GM23338 (cell line): ENCODE measurements at regions not wholly inside any gene's neighbourhood (a gene's known extent, or its start where the extent isn't known, plus 50 kb on each side); places are given as distances from the start of the nearest gene placed in this dataset.

Source experiments
- ATAC-seq: fragments of 200-7000 bp; cut with Tn5 transposase; 3 replicates; pipeline ENCODE4 v1.9.1; 2020
- DNase-seq: peaks from one replicate; pipeline ENCODE4 v3.0.0-alpha.2; 2015; ENCODE audit warnings: low spot score
- H2AFZ ChIP-seq: fragments of 200-600 bp; sonication (generic); 2 replicates; pipeline ENCODE4 v1.8.0; 2016; ENCODE audit warnings: antibody characterized with exemption, mild to moderate bottlenecking, moderate library complexity
- H3F3A ChIP-seq: fragments of 200-600 bp; sonication (generic); replicated peaks from 2 replicates; pipeline ENCODE4 v1.8.0; 2017; ENCODE audit warnings: antibody characterized with exemption, mixed run types, low read depth
- H3K27ac ChIP-seq: fragments of 200-600 bp; sonication (generic); 2 replicates; pipeline ENCODE4 v1.6.1; 2016; ENCODE audit warnings: low read depth
- H3K27me3 ChIP-seq: fragments of 200-600 bp; sonication (generic); 2 replicates; pipeline ENCODE4 v1.8.0; 2016; ENCODE audit warnings: mild to moderate bottlenecking, mixed run types, moderate library complexity; ENCODE audit not compliant: insufficient read depth
- H3K36me3 ChIP-seq: fragments of 200-600 bp; sonication (generic); 2 replicates; pipeline ENCODE4 v1.8.0; 2016; ENCODE audit warnings: mild to moderate bottlenecking; ENCODE audit not compliant: insufficient read depth
- H3K4me1 ChIP-seq: fragments of 200-600 bp; sonication (generic); 2 replicates; pipeline ENCODE4 v1.8.0; 2016; ENCODE audit warnings: mild to moderate bottlenecking, moderate library complexity; ENCODE audit not compliant: insufficient read depth
- H3K4me2 ChIP-seq: fragments of 200-600 bp; sonication (generic); 2 replicates; pipeline ENCODE4 v1.7.1; 2017; ENCODE audit warnings: mixed run types
- H3K4me3 ChIP-seq: fragments of 200-600 bp; sonication (generic); 2 replicates; pipeline ENCODE4 v1.6.1; 2016; ENCODE audit warnings: mixed run types
- H3K79me2 ChIP-seq: fragments of 200-600 bp; sonication (generic); replicated peaks from 2 replicates; pipeline ENCODE4 v1.8.0; 2017; ENCODE audit warnings: mild to moderate bottlenecking; ENCODE audit not compliant: insufficient read depth
- H3K9me2 ChIP-seq: fragments of 200-600 bp; sonication (generic); 2 replicates; pipeline ENCODE4 v1.8.0; 2017; ENCODE audit not compliant: insufficient read depth
- H4K20me1 ChIP-seq: fragments of 200-600 bp; sonication (generic); replicated peaks from 2 replicates; pipeline ENCODE4 v1.8.0; 2017; ENCODE audit warnings: mild to moderate bottlenecking; ENCODE audit not compliant: insufficient read depth
- H3K27ac Mint-ChIP-seq: 2 replicates; pipeline ENCODE4 v1.8.0; 2020; ENCODE audit warnings: inconsistent platforms, mild to moderate bottlenecking, moderate library complexity, mixed read lengths
- H3K27me3 Mint-ChIP-seq: 3 replicates; pipeline ENCODE4 v1.8.0; 2022; ENCODE audit warnings: low read depth, mild to moderate bottlenecking, moderate library complexity, mixed read lengths, inconsistent platforms; ENCODE audit not compliant: insufficient read depth, poor library complexity
- H3K36me3 Mint-ChIP-seq: 3 replicates; pipeline ENCODE4 v1.8.0; 2021; ENCODE audit warnings: low read depth, mild to moderate bottlenecking, inconsistent platforms, moderate library complexity, mixed read lengths
- H3K4me1 Mint-ChIP-seq: 3 replicates; pipeline ENCODE4 v1.8.0; 2020; ENCODE audit warnings: mild to moderate bottlenecking, inconsistent platforms, mixed read lengths
- H3K4me3 Mint-ChIP-seq: 3 replicates; pipeline ENCODE4 v1.8.0; 2021; ENCODE audit warnings: moderate library complexity, mild to moderate bottlenecking, inconsistent platforms, mixed read lengths
- H3K9me3 Mint-ChIP-seq: 3 replicates; pipeline ENCODE4 v1.8.0; 2020; ENCODE audit warnings: moderate library complexity, mild to moderate bottlenecking, inconsistent platforms, mixed read lengths
- CREB1 ChIP-seq: fragments of 250-450 bp; sonication (Bioruptor Pico); IDR thresholded peaks from 2 replicates; pipeline ENCODE4 v1.5.0; 2020; ENCODE audit warnings: low read depth, mild to moderate bottlenecking, moderate library complexity
- CTCF ChIP-seq, 2 experiments: fragments of 200-600 bp in 1 of 2; sonication (generic) in 1 of 2; conservative IDR thresholded peaks; 2 replicates each; pipeline versions ENCODE4 v1.5.1 to v1.6.1; 2016 to 2017; ENCODE audit warnings: antibody characterized with exemption in 2 of 2, low read depth in 2 of 2, mild to moderate bottlenecking in 2 of 2, moderate library complexity in 1 of 2
- ETS1 ChIP-seq: IDR thresholded peaks from 2 replicates; pipeline ENCODE4 v1.6.1; 2016; ENCODE audit warnings: antibody characterized with exemption
- EZH2 ChIP-seq: fragments of 200-600 bp; sonication (generic); IDR thresholded peaks from one replicate; pipeline ENCODE4 v1.8.0; 2017; ENCODE audit warnings: antibody characterized with exemption, mild to moderate bottlenecking, low read depth; ENCODE audit not compliant: unreplicated experiment
- EZH2phosphoT487 ChIP-seq: fragments of 200-600 bp; sonication (generic); IDR thresholded peaks from one replicate; pipeline ENCODE4 v1.8.1; 2018; ENCODE audit warnings: antibody characterized with exemption; ENCODE audit not compliant: unreplicated experiment
- JUNB ChIP-seq: IDR thresholded peaks from one replicate; pipeline ENCODE4 v1.6.1; 2016; ENCODE audit warnings: antibody characterized with exemption; ENCODE audit not compliant: unreplicated experiment
- NANOG ChIP-seq: IDR thresholded peaks from 2 replicates; pipeline ENCODE4 v1.6.1; 2016; ENCODE audit warnings: antibody characterized with exemption, borderline replicate concordance
- POLR2AphosphoS5 ChIP-seq: IDR thresholded peaks from 2 replicates; pipeline ENCODE4 v1.6.1; 2016; ENCODE audit warnings: antibody characterized with exemption, low read depth
- REST ChIP-seq: IDR thresholded peaks from one replicate; pipeline ENCODE4 v1.6.1; 2018; ENCODE audit warnings: antibody characterized with exemption; ENCODE audit not compliant: unreplicated experiment
- STAT1 ChIP-seq: IDR thresholded peaks from one replicate; pipeline ENCODE4 v1.6.1; 2016; ENCODE audit warnings: antibody characterized with exemption; ENCODE audit not compliant: unreplicated experiment
- ZNF114 ChIP-seq: fragments of 250-450 bp; sonication (Bioruptor Pico); IDR thresholded peaks from 2 replicates; pipeline ENCODE4 v1.5.0; 2020; ENCODE audit warnings: mild to moderate bottlenecking, moderate library complexity
- ZNF331 ChIP-seq: fragments of 250-450 bp; sonication (Bioruptor Pico); IDR thresholded peaks from 2 replicates; pipeline ENCODE4 v1.5.0; 2020; ENCODE audit warnings: low read depth, mild to moderate bottlenecking, moderate library complexity
- ZNF462 ChIP-seq: fragments of 250-450 bp; sonication (Bioruptor Pico); IDR thresholded peaks from 2 replicates; pipeline ENCODE4 v1.5.0; 2020; ENCODE audit warnings: mild to moderate bottlenecking, moderate library complexity

- H3K27me3 Mint-ChIP-seq: no peaks in the 10 kb centered on the region
- Histone ChIP-seq H3K4me3 (no peak overlapping the region), H3K9me2 (no peaks in the 10 kb centered on the region), H3K27ac (no peak overlapping the region), H3K79me2 (no peaks in the 10 kb centered on the region), H3K4me1 (no peaks in the 10 kb centered on the region), H3K36me3 (no peaks in the 10 kb centered on the region), H2AFZ (no peak overlapping the region), H3K4me2 (no peak overlapping the region), H3F3A (no peaks in the 10 kb centered on the region), H4K20me1 (no peaks in the 10 kb centered on the region), H3K27me3 (no peaks in the 10 kb centered on the region)
- no peak for DNase-seq
- no peaks in the 10 kb centered on the region for H3K36me3 Mint-ChIP-seq
- TF ChIP-seq CREB1 (no peak), CTCF (conservative IDR thresholded peaks at IDR 0.05; ENCODE audit: low read depth in 2 of 2) (no peak), JUNB (no peak), ZNF462 (no peak), NANOG (no peak), STAT1 (no peak), EZH2phosphoT487 (no peak), ZNF331 (CRISPR knock-in tag) (no peak), POLR2AphosphoS5 (no peak), ETS1 (no peak), EZH2 (no peak), ZNF114 (CRISPR knock-in tag) (no peak), REST (no peak)
- no peak for ATAC-seq
- no peaks in the 10 kb centered on the region for H3K4me1 Mint-ChIP-seq
- no peak overlapping the region for H3K27ac Mint-ChIP-seq
- no peaks in the 10 kb centered on the region for H3K9me3 Mint-ChIP-seq
- H3K4me3 Mint-ChIP-seq: no peak overlapping the region
Measured at GRCh38 chr12:87025976-87026375, 769.8 kb upstream of the MGAT4C start.
